Liver (tissue), 8 donors: ENCODE measurements at regions not wholly inside any gene's neighbourhood (a gene's known extent, or its start where the extent isn't known, plus 50 kb on each side); places are given as distances from the start of the nearest gene placed in this dataset.

ENCODE experiments used
- DNase-seq: peaks from one replicate; pipeline ENCODE4 v3.0.0-alpha.2; 2017; ENCODE audit warnings: low spot score
- H3K27ac ChIP-seq, 2 donors: one replicate each; pipeline ENCODE4 v1.7.0; 2013; ENCODE audit warnings: inconsistent platforms in 2 of 2, low read length in 2 of 2, control low read depth in 1 of 2, low read depth in 1 of 2, mild to moderate bottlenecking in 1 of 2
- H3K27me3 ChIP-seq, 4 donors: one replicate each; pipeline versions ENCODE4 v1.6.1 to v1.7.0; 2013; ENCODE audit warnings: low read length in 3 of 4, inconsistent platforms in 1 of 4, mild to moderate bottlenecking in 1 of 4, moderate library complexity in 1 of 4; ENCODE audit not compliant: control insufficient read depth in 4 of 4, insufficient read depth in 4 of 4
- H3K36me3 ChIP-seq, 4 donors: one replicate each; pipeline versions ENCODE4 v1.6.1 to v1.7.0; 2013; ENCODE audit warnings: low read length in 3 of 4, mild to moderate bottlenecking in 3 of 4, low read depth in 1 of 4, moderate library complexity in 1 of 4; ENCODE audit not compliant: control insufficient read depth in 4 of 4, insufficient read depth in 3 of 4
- H3K4me1 ChIP-seq, 4 donors: one replicate each; pipeline versions ENCODE4 v1.6.1 to v1.7.0; 2013; ENCODE audit warnings: low read length in 3 of 4, mild to moderate bottlenecking in 3 of 4, moderate library complexity in 1 of 4; ENCODE audit not compliant: control insufficient read depth in 4 of 4, insufficient read depth in 4 of 4
- H3K4me3 ChIP-seq, 3 donors: one replicate each; pipeline versions ENCODE4 v1.6.1 to v1.7.0; 2013; ENCODE audit warnings: low read length in 3 of 3, control low read depth in 1 of 3, low read depth in 1 of 3, mild to moderate bottlenecking in 1 of 3
- H3K9ac ChIP-seq, 2 donors: one replicate each; pipeline ENCODE4 v1.7.0; 2013; ENCODE audit warnings: low read length in 2 of 2, mild to moderate bottlenecking in 2 of 2, moderate library complexity in 2 of 2, control low read depth in 1 of 2, low read depth in 1 of 2
- H3K9me3 ChIP-seq, 4 donors: one replicate each; pipeline versions ENCODE4 v1.6.1 to v1.7.0; 2013; ENCODE audit warnings: low read length in 3 of 4; ENCODE audit not compliant: control insufficient read depth in 4 of 4
- ATF3 ChIP-seq: IDR thresholded peaks from 2 replicates; pipeline ENCODE4 v1.6.1; 2016; ENCODE audit warnings: antibody characterized with exemption
- CTCF ChIP-seq: fragments of 150-350 bp; IDR thresholded peaks from 2 replicates; pipeline ENCODE4 v1.5.1; 2017; ENCODE audit warnings: improper control_type of control experiment, low read depth, low read length; ENCODE audit not compliant: missing input control
- EGR1 ChIP-seq, 2 donors: IDR thresholded peaks; 2 replicates each; pipeline ENCODE4 v1.6.1; 2016 to 2018; ENCODE audit warnings: antibody characterized with exemption in 2 of 2, low read depth in 2 of 2
- FOXA1 ChIP-seq: IDR thresholded peaks from 2 replicates; pipeline ENCODE4 v1.6.1; 2016; ENCODE audit warnings: antibody characterized with exemption
- FOXA2 ChIP-seq: IDR thresholded peaks from 2 replicates; pipeline ENCODE4 v1.6.1; 2016; ENCODE audit warnings: antibody characterized with exemption
- GABPA ChIP-seq, 2 donors: IDR thresholded peaks in 1 of 2; conservative IDR thresholded peaks in 1 of 2; 2 replicates each; pipeline ENCODE4 v1.6.1; 2016; ENCODE audit warnings: antibody characterized with exemption in 2 of 2, mild to moderate bottlenecking in 1 of 2, moderate library complexity in 1 of 2
- HNF4A ChIP-seq, 2 donors: conservative IDR thresholded peaks; 2 replicates each; pipeline ENCODE4 v1.6.1; 2016; ENCODE audit warnings: antibody characterized with exemption in 2 of 2, mild to moderate bottlenecking in 2 of 2
- HNF4G ChIP-seq: IDR thresholded peaks from 2 replicates; pipeline ENCODE4 v1.6.1; 2016; ENCODE audit warnings: antibody characterized with exemption
- JUND ChIP-seq, 2 donors: IDR thresholded peaks; 2 replicates each; pipeline ENCODE4 v1.6.1; 2016; ENCODE audit warnings: antibody characterized with exemption in 2 of 2
- MAX ChIP-seq: IDR thresholded peaks from 2 replicates; pipeline ENCODE4 v1.6.1; 2016; ENCODE audit warnings: antibody characterized with exemption
- NR2F2 ChIP-seq: IDR thresholded peaks from 2 replicates; pipeline ENCODE4 v1.6.1; 2016; ENCODE audit warnings: antibody characterized with exemption
- RAD21 ChIP-seq, 2 donors: IDR thresholded peaks; 2 replicates each; pipeline ENCODE4 v1.6.1; 2016; ENCODE audit warnings: antibody characterized with exemption in 2 of 2, mild to moderate bottlenecking in 2 of 2
- REST ChIP-seq: IDR thresholded peaks from 2 replicates; pipeline ENCODE4 v1.6.1; 2016; ENCODE audit warnings: antibody characterized with exemption, mild to moderate bottlenecking
- RXRA ChIP-seq, 2 donors: IDR thresholded peaks; 2 replicates each; pipeline ENCODE4 v1.6.1; 2017 to 2018; ENCODE audit warnings: antibody characterized with exemption in 2 of 2, mild to moderate bottlenecking in 1 of 2
- SP1 ChIP-seq: IDR thresholded peaks from 2 replicates; pipeline ENCODE4 v1.6.1; 2018; ENCODE audit warnings: antibody characterized with exemption, mild to moderate bottlenecking
- TAF1 ChIP-seq: conservative IDR thresholded peaks from 2 replicates; pipeline ENCODE4 v1.6.1; 2016; ENCODE audit warnings: antibody characterized with exemption, mild to moderate bottlenecking
- YY1 ChIP-seq: IDR thresholded peaks from 2 replicates; pipeline ENCODE4 v1.6.1; 2016; ENCODE audit warnings: antibody characterized with exemption, mild to moderate bottlenecking
- WGBS: extraction: QIAGEN DNeasy Blood & Tissue Kit; methylation state at CpG from one replicate; pipeline ENCODE4 v1.1.7; 2013; 5-methylcytosine and 5-hydroxymethylcytosine counted together
- donor health status: healthy.
- donor health status: healthy.
- donor health status: healthy.
- donor health status: healthy.
- donor health status: healthy.

GRCh38 chr7:50220273-50220672, 84.2 kb upstream of the IKZF1 start:
- H3K4me3 ChIP-seq, result no peak overlapping the region
- 56% methylated on average over 2 of the region's 2 CpGs for WGBS
- TF ChIP-seq HNF4A (conservative IDR thresholded peaks at IDR 0.05), result no peak
- TF ChIP-seq FOXA2, result no peak
- TF ChIP-seq GABPA (IDR thresholded peaks at IDR 0.05 in 1 of 2, conservative IDR thresholded peaks at IDR 0.05 in 1 of 2), result no peak
- no peak for TF ChIP-seq ATF3
- no peak for TF ChIP-seq SP1
- TF ChIP-seq YY1, result no peak
- TF ChIP-seq REST, result no peak
- TF ChIP-seq RAD21 (IDR thresholded peaks at IDR 0.05), result no peak
- TF ChIP-seq CTCF, result no peak
- TF ChIP-seq RXRA (IDR thresholded peaks at IDR 0.05), result no peak
- no peaks in the 10 kb centered on the region for H3K36me3 ChIP-seq
- H3K27me3 ChIP-seq, result no peaks in the 10 kb centered on the region
- H3K4me1 ChIP-seq, result no peaks in the 10 kb centered on the region
- H3K9ac ChIP-seq, result no peak overlapping the region
- peak overlapping the region in 1 of 2 donors; percentile 57 for H3K27ac ChIP-seq
- peaks cover 0 to 2% (median 0%) of the 10 kb centered on the region in 4 donors for H3K9me3 ChIP-seq
- no peak for DNase-seq

GRCh38 chr7:50217821-50218281, 86.7 kb upstream of the IKZF1 start:
- no peak for DNase-seq
- Histone ChIP-seq H3K27me3 (no peaks in the 10 kb centered on the region), H3K27ac (no peak overlapping the region), H3K4me1 (no peaks in the 10 kb centered on the region), H3K4me3 (no peak overlapping the region), H3K9me3 (peaks cover 0 to 2% (median 0%) of the 10 kb centered on the region in 4 donors), H3K36me3 (no peaks in the 10 kb centered on the region), H3K9ac (no peak overlapping the region)
- 58% methylated on average over 4 of the region's 4 CpGs for WGBS
- no peak for TF ChIP-seq SP1
- no peak for TF ChIP-seq CTCF
- no peak for TF ChIP-seq FOXA1
- TF ChIP-seq REST, result no peak
- TF ChIP-seq NR2F2, result no peak
- TF ChIP-seq GABPA (IDR thresholded peaks at IDR 0.05 in 1 of 2, conservative IDR thresholded peaks at IDR 0.05 in 1 of 2), result no peak
- TF ChIP-seq TAF1, result no peak
- no peak for TF ChIP-seq RXRA (IDR thresholded peaks at IDR 0.05)
- no peak for TF ChIP-seq MAX
- no peak for TF ChIP-seq FOXA2
- no peak for TF ChIP-seq EGR1 (IDR thresholded peaks at IDR 0.05; ENCODE audit: low read depth in 2 of 2)
- TF ChIP-seq HNF4G, result no peak
- TF ChIP-seq JUND (IDR thresholded peaks at IDR 0.05), result no peak
- no peak for TF ChIP-seq YY1
